Gastroesophageal sphincter (tissue), 4 donors: ENCODE measurements at regions not wholly inside any gene's neighbourhood (a gene's known extent, or its start where the extent isn't known, plus 50 kb on each side); places are given as distances from the start of the nearest gene placed in this dataset.

Source experiments
- ATAC-seq: fragments of 150-250 bp; one replicate; pipeline ENCODE4 v1.9.1; 2016; ENCODE audit warnings: mild to moderate bottlenecking, moderate library complexity
- H3K27ac ChIP-seq, 4 donors: fragments of 200-600 bp; sonication (generic) in 3 of 4; 1 replicate in 3 of 4; 2 replicates in 1 of 4; pipeline ENCODE4 v1.5.1; 2016 to 2019
- H3K27me3 ChIP-seq: fragments of 200-600 bp; sonication (generic); one replicate; pipeline ENCODE4 v1.5.1; 2019
- H3K36me3 ChIP-seq, 2 donors: fragments of 200-600 bp; sonication (generic); one replicate each; pipeline ENCODE4 v1.5.1; 2019; ENCODE audit warnings: control low read depth in 1 of 2
- H3K4me1 ChIP-seq, 3 donors: fragments of 200-600 bp; sonication (generic); 1 replicate in 2 of 3; 2 replicates in 1 of 3; pipeline ENCODE4 v1.5.1; 2016 to 2019; ENCODE audit warnings: control low read depth in 2 of 3
- H3K4me3 ChIP-seq, 2 donors: fragments of 200-600 bp; sonication (generic); one replicate each; pipeline ENCODE4 v1.5.1; 2019; ENCODE audit warnings: mild to moderate bottlenecking in 1 of 2, moderate library complexity in 1 of 2
- H3K9me3 ChIP-seq, 3 donors: fragments of 200-600 bp; sonication (generic); one replicate each; pipeline ENCODE4 v1.5.1; 2017 to 2019; ENCODE audit warnings: control low read depth in 2 of 3
- CTCF ChIP-seq, 4 experiments: fragments of 200-600 bp in 2 of 4; fragments of 450-650 bp in 2 of 4; sonication (generic) in 1 of 4; IDR thresholded peaks; one replicate each; pipeline ENCODE4 v1.5.1; 2017 to 2019; ENCODE audit warnings: antibody characterized with exemption in 4 of 4, mild to moderate bottlenecking in 2 of 4, moderate library complexity in 2 of 4
- EP300 ChIP-seq: sonication (generic); formaldehyde crosslinking; IDR thresholded peaks from one replicate; pipeline ENCODE4 v1.6.1; 2017; ENCODE audit warnings: antibody characterized with exemption, mild to moderate bottlenecking
- POLR2A ChIP-seq, 2 donors: fragments of 450-650 bp; IDR thresholded peaks; one replicate each; pipeline ENCODE4 v1.6.1; 2017; ENCODE audit warnings: antibody characterized with exemption in 2 of 2, mild to moderate bottlenecking in 2 of 2, moderate library complexity in 1 of 2
- POLR2AphosphoS5 ChIP-seq: sonication (generic); formaldehyde crosslinking; IDR thresholded peaks from one replicate; pipeline ENCODE4 v1.6.1; 2017; ENCODE audit warnings: antibody characterized with exemption
- WGBS, 2 donors: methylation state at CpG; one replicate each; pipeline ENCODE4 v1.1.5; 2018; ENCODE audit warnings: low coverage in 1 of 2; 5-methylcytosine and 5-hydroxymethylcytosine counted together

GRCh38 chr10:120711860-120712259, 139.3 kb upstream of the WDR11 start:
- Histone ChIP-seq H3K36me3 (no peaks in the 10 kb centered on the region), H3K4me1 (no peaks in the 10 kb centered on the region), H3K9me3 (peaks cover 0 to 4% (median 0%) of the 10 kb centered on the region in 3 donors), H3K27ac (no peak overlapping the region), H3K27me3 (peaks cover 22% of the 10 kb centered on the region), H3K4me3 (no peak overlapping the region)
- 57 to 77% methylated on average over 1 to 4 of the region's 5 CpGs for WGBS, 2 donors
- TF ChIP-seq POLR2AphosphoS5 (no peak), EP300 (no peak), POLR2A (IDR thresholded peaks at IDR 0.05) (no peak)
- ATAC-seq: no peak

GRCh38 chr10:120713573-120714205, 137.5 kb upstream of the WDR11 start:
- no peak for ATAC-seq
- H3K9me3 ChIP-seq: peaks cover 0 to 9% (median 0%) of the 10 kb centered on the region in 3 donors
- H3K36me3 ChIP-seq: no peaks in the 10 kb centered on the region
- no peak overlapping the region for H3K27ac ChIP-seq
- H3K4me1 ChIP-seq: no peaks in the 10 kb centered on the region
- H3K27me3 ChIP-seq: peaks cover 22% of the 10 kb centered on the region
- no peak for TF ChIP-seq POLR2A (IDR thresholded peaks at IDR 0.05)
- no peak for TF ChIP-seq CTCF (IDR thresholded peaks at IDR 0.05)
- TF ChIP-seq POLR2AphosphoS5: no peak
- no peak for TF ChIP-seq EP300
- 69 to 88% methylated on average over 1 of the region's 2 CpGs for WGBS, 2 donors
- H3K4me3 ChIP-seq: no peak overlapping the region

- H3K27ac ChIP-seq: no peak overlapping the region
- H3K4me3 ChIP-seq: no peak overlapping the region
- peaks cover 0 to 9% (median 0%) of the 10 kb centered on the region in 3 donors for H3K9me3 ChIP-seq
- no peak for ATAC-seq
- WGBS, 2 donors: 39 to 60% methylated on average over 3 of the region's 3 CpGs
- no peaks in the 10 kb centered on the region for H3K4me1 ChIP-seq
- TF ChIP-seq CTCF (IDR thresholded peaks at IDR 0.05) (no peak), EP300 (no peak), POLR2AphosphoS5 (no peak), POLR2A (IDR thresholded peaks at IDR 0.05) (no peak)
- H3K36me3 ChIP-seq: no peaks in the 10 kb centered on the region
- H3K27me3 ChIP-seq: peaks cover 15% of the 10 kb centered on the region
These were observed 136.0 kb upstream of the WDR11 start for GRCh38 chr10:120715171-120715570.

GRCh38 chr10:120719333-120719732, 131.8 kb upstream of the WDR11 start:
- TF ChIP-seq POLR2A (IDR thresholded peaks at IDR 0.05) (no peak), POLR2AphosphoS5 (no peak), EP300 (no peak), CTCF (IDR thresholded peaks at IDR 0.05) (no peak)
- no peaks in the 10 kb centered on the region for H3K27me3 ChIP-seq
- H3K27ac ChIP-seq: no peak overlapping the region
- H3K4me1 ChIP-seq: no peaks in the 10 kb centered on the region
- ATAC-seq: no peak
- peaks cover 0 to 9% (median 0%) of the 10 kb centered on the region in 3 donors for H3K9me3 ChIP-seq
- H3K36me3 ChIP-seq: no peaks in the 10 kb centered on the region
- no peak overlapping the region for H3K4me3 ChIP-seq

GRCh38 chr10:120727001-120727400, 124.2 kb upstream of the WDR11 start:
- H3K4me3 ChIP-seq: no peak overlapping the region
- H3K4me1 ChIP-seq: no peaks in the 10 kb centered on the region
- 58 to 63% methylated on average over 2 of the region's 2 CpGs for WGBS, 2 donors
- ATAC-seq: no peak
- no peaks in the 10 kb centered on the region for H3K36me3 ChIP-seq
- no peak overlapping the region for H3K27ac ChIP-seq
- H3K27me3 ChIP-seq: no peaks in the 10 kb centered on the region
- no peak for TF ChIP-seq CTCF (IDR thresholded peaks at IDR 0.05)
- no peak for TF ChIP-seq EP300
- no peak for TF ChIP-seq POLR2AphosphoS5
- no peak for TF ChIP-seq POLR2A (IDR thresholded peaks at IDR 0.05)
- H3K9me3 ChIP-seq: no peaks in the 10 kb centered on the region
